Esophagus squamous epithelium (tissue), 5 donors: ENCODE measurements at regions not wholly inside any gene's neighbourhood (a gene's known extent, or its start where the extent isn't known, plus 50 kb on each side); places are given as distances from the start of the nearest gene placed in this dataset.

Source experiments
- DNase-seq: peaks from one replicate; lab custom pipeline; 2025; lab: John Stamatoyannopoulos, UW
- H3K27ac ChIP-seq, 4 donors: fragments of 200-600 bp; sonication (generic); one replicate each; pipeline ENCODE4 v1.5.1; 2016 to 2019; ENCODE audit warnings: mild to moderate bottlenecking in 1 of 4
- H3K27me3 ChIP-seq, 4 donors: fragments of 200-600 bp; sonication (generic); 1 replicate in 3 of 4; 2 replicates in 1 of 4; pipeline versions ENCODE4 v1.5.1 to v1.6.0; 2017 to 2021; ENCODE audit warnings: antibody characterized with exemption in 1 of 4
- H3K36me3 ChIP-seq, 3 donors: fragments of 200-600 bp; sonication (generic); one replicate each; pipeline ENCODE4 v1.5.1; 2016 to 2019
- H3K4me1 ChIP-seq, 3 donors: fragments of 200-600 bp; sonication (generic); one replicate each; pipeline ENCODE4 v1.5.1; 2017 to 2019
- H3K4me3 ChIP-seq, 4 donors: fragments of 200-600 bp; sonication (generic); 1 replicate in 3 of 4; 2 replicates in 1 of 4; pipeline ENCODE4 v1.5.1; 2016 to 2019; ENCODE audit warnings: mild to moderate bottlenecking in 2 of 4, moderate library complexity in 1 of 4
- H3K9me3 ChIP-seq, 3 donors: fragments of 200-600 bp; sonication (generic); one replicate each; pipeline ENCODE4 v1.5.1; 2016 to 2019
- POLR2A ChIP-seq, 4 donors: fragments of 450-650 bp; IDR thresholded peaks; one replicate each; pipeline ENCODE4 v1.6.1; 2017; ENCODE audit warnings: antibody characterized with exemption in 4 of 4, mild to moderate bottlenecking in 4 of 4, moderate library complexity in 3 of 4
- WGBS, 2 donors: methylation state at CpG; one replicate each; pipeline ENCODE4 v1.1.5; 2018; 5-methylcytosine and 5-hydroxymethylcytosine counted together
- intact Hi-C: fragments of 100-400 bp; cut with DNase I; formaldehyde crosslinking; loops from one replicate; pipeline ENCODE4 v1.15.0; 2022
- TF ChIP-seq, protein P1 (sequence below), 6 experiments: fragments of 450-650 bp in 4 of 6; fragments of 200-600 bp in 2 of 6; sonication (generic) in 2 of 6; IDR thresholded peaks; one replicate each; pipeline ENCODE4 v1.5.1; 2016 to 2019; ENCODE audit warnings: antibody characterized with exemption in 6 of 6, mild to moderate bottlenecking in 4 of 6, moderate library complexity in 4 of 6
- donor health status: DM: yes; HTN: yes; CAD: no.

- H3K36me3 ChIP-seq, result no peaks in the 10 kb centered on the region
- H3K9me3 ChIP-seq, result no peaks in the 10 kb centered on the region
- H3K4me3 ChIP-seq, result no peak overlapping the region
- H3K27me3 ChIP-seq, result no peaks in the 10 kb centered on the region
- 89 to 96% methylated on average over 3 of the region's 3 CpGs for WGBS, 2 donors
- TF ChIP-seq, protein P1, sequence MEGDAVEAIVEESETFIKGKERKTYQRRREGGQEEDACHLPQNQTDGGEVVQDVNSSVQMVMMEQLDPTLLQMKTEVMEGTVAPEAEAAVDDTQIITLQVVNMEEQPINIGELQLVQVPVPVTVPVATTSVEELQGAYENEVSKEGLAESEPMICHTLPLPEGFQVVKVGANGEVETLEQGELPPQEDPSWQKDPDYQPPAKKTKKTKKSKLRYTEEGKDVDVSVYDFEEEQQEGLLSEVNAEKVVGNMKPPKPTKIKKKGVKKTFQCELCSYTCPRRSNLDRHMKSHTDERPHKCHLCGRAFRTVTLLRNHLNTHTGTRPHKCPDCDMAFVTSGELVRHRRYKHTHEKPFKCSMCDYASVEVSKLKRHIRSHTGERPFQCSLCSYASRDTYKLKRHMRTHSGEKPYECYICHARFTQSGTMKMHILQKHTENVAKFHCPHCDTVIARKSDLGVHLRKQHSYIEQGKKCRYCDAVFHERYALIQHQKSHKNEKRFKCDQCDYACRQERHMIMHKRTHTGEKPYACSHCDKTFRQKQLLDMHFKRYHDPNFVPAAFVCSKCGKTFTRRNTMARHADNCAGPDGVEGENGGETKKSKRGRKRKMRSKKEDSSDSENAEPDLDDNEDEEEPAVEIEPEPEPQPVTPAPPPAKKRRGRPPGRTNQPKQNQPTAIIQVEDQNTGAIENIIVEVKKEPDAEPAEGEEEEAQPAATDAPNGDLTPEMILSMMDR (IDR thresholded peaks at IDR 0.05), result no peak
- TF ChIP-seq POLR2A (IDR thresholded peaks at IDR 0.05), result no peak
- peaks cover 0 to 18% (median 3%) of the 10 kb centered on the region in 3 donors for H3K4me1 ChIP-seq
- H3K27ac ChIP-seq, result no peak overlapping the region
- DNase-seq, result no peak
- intact Hi-C loops, result no loop called here
Observed at GRCh38 chr3:190234621-190235020, 87.6 kb downstream of the CLDN1 start.

- intact Hi-C loops, result loop anchor here (10.0 kb wide), 1 partner anchor 95 kb away; the partner anchor contains the start of gene CLDN1
Observed at GRCh38 chr3:190229632-190230424, 92.4 kb downstream of the CLDN1 start.

GRCh38 chr3:190227064-190227463, 95.2 kb downstream of the CLDN1 start:
- intact Hi-C loops, result loop anchor here (10.0 kb wide), 1 partner anchor 98 kb away; the partner anchor contains the start of gene CLDN1
- no peak for DNase-seq
- TF ChIP-seq, protein P1 (IDR thresholded peaks at IDR 0.05), result no peak
- TF ChIP-seq POLR2A (IDR thresholded peaks at IDR 0.05), result no peak
- H3K9me3 ChIP-seq, result no peaks in the 10 kb centered on the region
- H3K4me1 ChIP-seq, result peaks cover 0 to 16% (median 3%) of the 10 kb centered on the region in 3 donors
- H3K4me3 ChIP-seq, result no peak overlapping the region
- 70 to 74% methylated on average over 2 of the region's 2 CpGs for WGBS, 2 donors
- H3K36me3 ChIP-seq, result no peaks in the 10 kb centered on the region
- no peak overlapping the region for H3K27ac ChIP-seq
- no peaks in the 10 kb centered on the region for H3K27me3 ChIP-seq

More at GRCh38 chr3:190229632-190230424, 92.4 kb downstream of the CLDN1 start:
- 41 to 54% methylated on average over 4 of the region's 4 CpGs for WGBS, 2 donors
- DNase-seq, result no peak
- TF ChIP-seq POLR2A (IDR thresholded peaks at IDR 0.05), result no peak
- TF ChIP-seq, protein P1 (IDR thresholded peaks at IDR 0.05), result no peak
- no peaks in the 10 kb centered on the region for H3K9me3 ChIP-seq
- no peaks in the 10 kb centered on the region for H3K36me3 ChIP-seq
- no peak overlapping the region for H3K4me3 ChIP-seq
- no peaks in the 10 kb centered on the region for H3K27me3 ChIP-seq
- H3K4me1 ChIP-seq, result peaks cover 0 to 18% (median 3%) of the 10 kb centered on the region in 3 donors
- H3K27ac ChIP-seq, result peak overlapping the region in 2 of 4 donors; percentile 56 to 63

DNA sequence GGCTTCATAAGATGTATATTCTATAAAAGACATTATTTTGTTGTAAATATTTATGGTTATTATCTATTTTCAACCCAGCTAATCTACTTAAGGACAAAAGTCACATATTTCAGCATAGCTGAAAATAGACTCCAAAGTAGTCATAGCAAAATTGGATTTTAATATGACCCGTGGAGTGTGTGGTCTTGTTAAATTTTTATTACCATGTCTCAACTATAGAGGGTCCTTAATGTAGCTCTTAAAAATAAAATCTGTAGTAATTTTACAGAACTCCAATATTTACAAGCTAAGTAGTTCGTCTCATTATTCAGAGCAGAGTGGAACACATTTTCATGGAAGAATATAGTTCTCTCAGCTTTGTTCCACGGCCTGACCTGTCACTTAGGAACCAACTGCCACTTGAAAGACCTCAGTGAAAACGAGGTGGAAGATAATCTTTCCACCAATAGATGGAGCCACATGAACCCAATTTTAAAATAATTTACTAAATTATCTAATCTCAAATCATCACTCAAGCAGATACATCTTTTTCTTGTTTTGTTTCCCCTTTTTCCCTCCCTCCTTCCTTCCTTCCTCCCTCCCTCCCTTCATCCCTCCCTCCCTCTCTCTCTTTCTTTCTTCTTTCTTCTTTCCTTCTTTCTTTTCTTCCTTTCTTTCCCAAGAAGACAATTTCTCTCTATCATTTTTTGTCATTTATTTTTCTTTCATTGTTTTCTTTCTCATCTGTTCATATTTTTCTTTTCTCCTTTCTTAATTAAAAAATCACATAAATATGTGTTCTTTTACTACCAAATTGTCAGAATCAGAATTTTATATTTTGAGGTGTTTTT, 97.2 kb downstream of the CLDN1 start:
- Histone ChIP-seq H3K4me3 (no peak overlapping the region), H3K27me3 (no peaks in the 10 kb centered on the region), H3K4me1 (peaks cover 0 to 3% (median 0%) of the 10 kb centered on the region in 3 donors), H3K36me3 (no peaks in the 10 kb centered on the region), H3K27ac (no peak overlapping the region), H3K9me3 (no peaks in the 10 kb centered on the region)
- TF ChIP-seq, protein P1 (IDR thresholded peaks at IDR 0.05), result peak in 4 of 6 experiments; percentile 27 to 60 (median 48)
- no peak for TF ChIP-seq POLR2A (IDR thresholded peaks at IDR 0.05)
- WGBS, 2 donors, result 21 to 22% methylated on average over 4 of the region's 4 CpGs
- intact Hi-C loops, result loop anchor here (10.0 kb wide), 1 partner anchor 100 kb away; the partner anchor contains the start of gene CLDN1
- DNase-seq, result no peak
